Hepatocyte (in vitro differentiated cells): ENCODE measurements at regions not wholly inside any gene's neighbourhood (a gene's known extent, or its start where the extent isn't known, plus 50 kb on each side); places are given as distances from the start of the nearest gene placed in this dataset.

Experiments used
- DNase-seq: peaks from one replicate; pipeline ENCODE4 v3.0.0-alpha.2; 2016; ENCODE audit warnings: low spot score
- H2AFZ ChIP-seq: fragments of 200-600 bp; sonication (generic); 2 replicates; pipeline ENCODE4 v1.6.0; 2016; ENCODE audit warnings: antibody characterized with exemption, mild to moderate bottlenecking
- H3K27ac ChIP-seq: fragments of 200-600 bp; sonication (generic); 2 replicates; pipeline ENCODE4 v1.5.1; 2016; ENCODE audit warnings: mild to moderate bottlenecking
- H3K27me3 ChIP-seq: fragments of 200-600 bp; sonication (generic); 2 replicates; pipeline ENCODE4 v1.6.1; 2016
- H3K36me3 ChIP-seq: fragments of 200-600 bp; sonication (generic); replicated peaks from 2 replicates; pipeline ENCODE4 v1.5.1; 2016; ENCODE audit warnings: low read depth; ENCODE audit not compliant: insufficient read depth
- H3K4me1 ChIP-seq: fragments of 200-600 bp; sonication (generic); 2 replicates; pipeline ENCODE4 v1.5.1; 2016; ENCODE audit warnings: mild to moderate bottlenecking, moderate library complexity; ENCODE audit not compliant: insufficient read depth
- H3K4me2 ChIP-seq: fragments of 200-600 bp; sonication (generic); 2 replicates; pipeline ENCODE4 v1.6.0; 2016
- H3K4me3 ChIP-seq: fragments of 200-600 bp; sonication (generic); 2 replicates; pipeline ENCODE4 v1.5.1; 2016; ENCODE audit warnings: mild to moderate bottlenecking
- H3K79me2 ChIP-seq: fragments of 200-600 bp; sonication (generic); 2 replicates; pipeline ENCODE4 v1.6.0; 2017; ENCODE audit warnings: mild to moderate bottlenecking
- H3K9me2 ChIP-seq: fragments of 200-600 bp; sonication (generic); replicated peaks from 2 replicates; pipeline ENCODE4 v1.6.0; 2017; ENCODE audit warnings: mild to moderate bottlenecking; ENCODE audit not compliant: insufficient read depth
- H3K9me3 ChIP-seq: fragments of 200-600 bp; sonication (generic); 2 replicates; pipeline ENCODE4 v1.5.1; 2016; ENCODE audit warnings: low read depth, mild to moderate bottlenecking
- H4K20me1 ChIP-seq: fragments of 200-600 bp; sonication (generic); 2 replicates; pipeline ENCODE4 v1.6.0; 2016; ENCODE audit warnings: mild to moderate bottlenecking; ENCODE audit not compliant: insufficient read depth, poor library complexity, severe bottlenecking
- CTCF ChIP-seq: fragments of 200-600 bp; sonication (generic); IDR thresholded peaks from 2 replicates; pipeline ENCODE4 v1.5.1; 2016; ENCODE audit warnings: antibody characterized with exemption, mild to moderate bottlenecking; ENCODE audit not compliant: poor library complexity
- EZH2 ChIP-seq: fragments of 200-600 bp; sonication (generic); IDR thresholded peaks from 2 replicates; pipeline ENCODE4 v1.6.1; 2016; ENCODE audit warnings: antibody characterized with exemption, mild to moderate bottlenecking, borderline replicate concordance
- EZH2phosphoT487 ChIP-seq: fragments of 200-600 bp; sonication (generic); IDR thresholded peaks from one replicate; pipeline ENCODE4 v1.6.1; 2018; ENCODE audit warnings: antibody characterized with exemption, mild to moderate bottlenecking, low read depth, moderate library complexity; ENCODE audit not compliant: unreplicated experiment, severe bottlenecking
- WGBS: methylation state at CpG from one replicate; pipeline ENCODE4 v1.1.6; 2016; ENCODE audit warnings: low lambda C conversion rate; ENCODE audit errors: missing lambda C conversion rate; 5-methylcytosine and 5-hydroxymethylcytosine counted together

- H3K9me3 ChIP-seq = no peaks in the 10 kb centered on the region
- no peak overlapping the region for H2AFZ ChIP-seq
- no peaks in the 10 kb centered on the region for H3K4me1 ChIP-seq
- no peak overlapping the region for H3K4me2 ChIP-seq
- no peaks in the 10 kb centered on the region for H3K9me2 ChIP-seq
- WGBS = 66% methylated on average over 4 of the region's 4 CpGs
- H3K4me3 ChIP-seq = no peak overlapping the region
- DNase-seq = no peak
- no peak for TF ChIP-seq EZH2
- TF ChIP-seq CTCF = no peak
- no peak for TF ChIP-seq EZH2phosphoT487
- H3K27me3 ChIP-seq = no peaks in the 10 kb centered on the region
- H3K36me3 ChIP-seq = no peaks in the 10 kb centered on the region
- H3K27ac ChIP-seq = no peak overlapping the region
- no peaks in the 10 kb centered on the region for H4K20me1 ChIP-seq
- H3K79me2 ChIP-seq = no peaks in the 10 kb centered on the region
These were observed 215.1 kb upstream of the TRIB2 start for GRCh38 chr2:12501469-12502158.

- no peak overlapping the region for H3K4me3 ChIP-seq
- H2AFZ ChIP-seq = no peak overlapping the region
- TF ChIP-seq CTCF (no peak), EZH2phosphoT487 (no peak), EZH2 (no peak)
- H3K4me1 ChIP-seq = no peaks in the 10 kb centered on the region
- WGBS = 76% methylated on average over 6 of the region's 6 CpGs
- H3K9me2 ChIP-seq = no peaks in the 10 kb centered on the region
- H3K27me3 ChIP-seq = no peaks in the 10 kb centered on the region
- H4K20me1 ChIP-seq = no peaks in the 10 kb centered on the region
- no peaks in the 10 kb centered on the region for H3K79me2 ChIP-seq
- no peaks in the 10 kb centered on the region for H3K36me3 ChIP-seq
- H3K4me2 ChIP-seq = no peak overlapping the region
- no peak overlapping the region for H3K27ac ChIP-seq
- DNase-seq = no peak
- no peaks in the 10 kb centered on the region for H3K9me3 ChIP-seq
These were observed 214.0 kb upstream of the TRIB2 start for GRCh38 chr2:12502759-12503158.

GRCh38 chr2:12504443-12504842, 212.3 kb upstream of the TRIB2 start:
- Histone ChIP-seq H2AFZ (no peak overlapping the region), H3K27me3 (no peaks in the 10 kb centered on the region), H4K20me1 (no peaks in the 10 kb centered on the region), H3K36me3 (no peaks in the 10 kb centered on the region), H3K4me3 (no peak overlapping the region), H3K27ac (no peak overlapping the region), H3K9me2 (no peaks in the 10 kb centered on the region), H3K4me2 (no peak overlapping the region), H3K9me3 (no peaks in the 10 kb centered on the region), H3K79me2 (no peaks in the 10 kb centered on the region), H3K4me1 (no peaks in the 10 kb centered on the region)
- 86% methylated on average over 4 of the region's 4 CpGs for whole genome bisulfite sequencing
- TF ChIP-seq EZH2phosphoT487 = no peak
- no peak for TF ChIP-seq EZH2
- TF ChIP-seq CTCF = no peak
- DNase-seq = no peak
